ENCODE measurements at regions not wholly inside any gene's neighbourhood (a gene's known extent, or its start where the extent isn't known, plus 50 kb on each side); places are given as distances from the start of the nearest gene placed in this dataset.

- TF ChIP-seq CTCF (IDR thresholded peaks at IDR 0.05), result no peak
- no peak for TF ChIP-seq POLR2A (IDR thresholded peaks at IDR 0.05)
- Histone ChIP-seq H3K4me1 (no peaks in the 10 kb centered on the region), H3K27ac (no peak overlapping the region), H3K4me3 (no peak overlapping the region), H3K36me3 (no peaks in the 10 kb centered on the region), H3K27me3 (no peaks in the 10 kb centered on the region), H3K9me3 (peaks cover 0 to 3% (median 0%) of the 10 kb centered on the region in 3 donors)
- intact Hi-C loops (cut with DNase I), result no loop called here
- DNase-seq, result no peak
- WGBS, 2 donors, result 75 to 80% methylated on average over 1 of the region's 2 CpGs
These were observed 400.5 kb upstream of the FSIP2 start for GRCh38 chr2:185338104-185338503.

- intact Hi-C loops (cut with DNase I), result no loop called here
- TF ChIP-seq POLR2A (IDR thresholded peaks at IDR 0.05) (no peak), CTCF (IDR thresholded peaks at IDR 0.05) (no peak)
- no peaks in the 10 kb centered on the region for H3K36me3 ChIP-seq
These were observed 391.2 kb upstream of the FSIP2 start for GRCh38 chr2:185347445-185347844.

GRCh38 chr2:185360776-185361175 lies 377.8 kb upstream of the FSIP2 start:
- Histone ChIP-seq H3K9me3 (no peaks in the 10 kb centered on the region), H3K27me3 (no peaks in the 10 kb centered on the region), H3K27ac (no peak overlapping the region), H3K4me1 (no peaks in the 10 kb centered on the region), H3K36me3 (no peaks in the 10 kb centered on the region), H3K4me3 (no peak overlapping the region)
- TF ChIP-seq CTCF (IDR thresholded peaks at IDR 0.05) (no peak), POLR2A (IDR thresholded peaks at IDR 0.05) (no peak)
- no peak for DNase-seq
- 61% methylated on average over 3 of the region's 3 CpGs for WGBS, 2 donors
- intact Hi-C loops (cut with DNase I), result no loop called here

More at GRCh38 chr2:185347445-185347844, 391.2 kb upstream of the FSIP2 start:
- H3K4me1 ChIP-seq, result no peaks in the 10 kb centered on the region
- no peaks in the 10 kb centered on the region for H3K27me3 ChIP-seq
- no peak overlapping the region for H3K4me3 ChIP-seq
- 33 to 63% methylated on average over 1 of the region's 2 CpGs for WGBS, 2 donors
- no peak overlapping the region for H3K27ac ChIP-seq
- H3K9me3 ChIP-seq, result no peaks in the 10 kb centered on the region
- DNase-seq, result no peak

GRCh38 chr2:185372188-185372587 lies 366.4 kb upstream of the FSIP2 start:
- Histone ChIP-seq H3K9me3 (peaks cover 0 to 12% (median 0%) of the 10 kb centered on the region in 3 donors), H3K27me3 (no peaks in the 10 kb centered on the region), H3K27ac (no peak overlapping the region), H3K4me3 (no peak overlapping the region), H3K36me3 (no peaks in the 10 kb centered on the region), H3K4me1 (no peaks in the 10 kb centered on the region)
- intact Hi-C loops (cut with DNase I), result no loop called here
- WGBS, 2 donors, result 83 to 86% methylated on average over 3 of the region's 3 CpGs
- no peak for DNase-seq
- TF ChIP-seq CTCF (IDR thresholded peaks at IDR 0.05) (no peak), POLR2A (IDR thresholded peaks at IDR 0.05) (no peak)

- Histone ChIP-seq H3K27ac (no peak overlapping the region), H3K9me3 (peaks cover 0 to 14% (median 0%) of the 10 kb centered on the region in 3 donors), H3K4me1 (no peaks in the 10 kb centered on the region), H3K27me3 (no peaks in the 10 kb centered on the region), H3K36me3 (no peaks in the 10 kb centered on the region), H3K4me3 (no peak overlapping the region)
- intact Hi-C loops (cut with DNase I), result no loop called here
- TF ChIP-seq CTCF (IDR thresholded peaks at IDR 0.05) (no peak), POLR2A (IDR thresholded peaks at IDR 0.05) (no peak)
- WGBS, 2 donors, result 66 to 84% methylated on average over 2 of the region's 2 CpGs
- DNase-seq, result no peak
These were observed 365.4 kb upstream of the FSIP2 start for GRCh38 chr2:185373229-185373628.

Data from esophagus squamous epithelium (tissue), 5 donors.